ENCODE measurements at regions not wholly inside any gene's neighbourhood (a gene's known extent, or its start where the extent isn't known, plus 50 kb on each side); places are given as distances from the start of the nearest gene placed in this dataset.
"Not testable (repeated sequence)": the region's sequence is repeated elsewhere in the genome, so short reads cannot be mapped to it uniquely, and the experiment has no call there.

- no peak overlapping the region for H3K27ac ChIP-seq
- no peak for TF ChIP-seq CTCF (IDR thresholded peaks at IDR 0.05)
- no peak for TF ChIP-seq ZFX (IDR thresholded peaks at IDR 0.05; ENCODE audit: borderline replicate concordance)
Measured at GRCh38 chr4:81789741-81790399, 318.2 kb upstream of the RASGEF1B start.

GRCh38 chr4:81789158-81789557, 317.5 kb upstream of the RASGEF1B start:
- TF ChIP-seq ZFX (IDR thresholded peaks at IDR 0.05; ENCODE audit: borderline replicate concordance) (no peak), CTCF (IDR thresholded peaks at IDR 0.05) (no peak)
- H3K27ac ChIP-seq: no peak overlapping the region

- no peak overlapping the region for H3K27ac ChIP-seq
- no peak for TF ChIP-seq ZFX (IDR thresholded peaks at IDR 0.05; ENCODE audit: borderline replicate concordance)
- no peak for TF ChIP-seq CTCF (IDR thresholded peaks at IDR 0.05)
Measured at GRCh38 chr4:81786766-81787165, 315.1 kb upstream of the RASGEF1B start.

GRCh38 chr4:81786063-81786763, 314.5 kb upstream of the RASGEF1B start:
- TF ChIP-seq ZFX (IDR thresholded peaks at IDR 0.05; ENCODE audit: borderline replicate concordance): no peak
- TF ChIP-seq CTCF (IDR thresholded peaks at IDR 0.05): no peak
- H3K27ac ChIP-seq: no peak overlapping the region

GRCh38 chr4:81785338-81785737, 313.6 kb upstream of the RASGEF1B start:
- H3K27ac ChIP-seq: no peak overlapping the region

GRCh38 chr4:81783558-81783957, 311.9 kb upstream of the RASGEF1B start:
- TF ChIP-seq CTCF (IDR thresholded peaks at IDR 0.05) (no peak), ZFX (IDR thresholded peaks at IDR 0.05; ENCODE audit: borderline replicate concordance) (no peak)

More at GRCh38 chr4:81785338-81785737, 313.6 kb upstream of the RASGEF1B start:
- TF ChIP-seq CTCF (IDR thresholded peaks at IDR 0.05): no peak
- no peak for TF ChIP-seq ZFX (IDR thresholded peaks at IDR 0.05; ENCODE audit: borderline replicate concordance)

GRCh38 chr4:81781799-81782198, 310.1 kb upstream of the RASGEF1B start:
- TF ChIP-seq ZFX (IDR thresholded peaks at IDR 0.05; ENCODE audit: borderline replicate concordance) (no peak), CTCF (IDR thresholded peaks at IDR 0.05) (no peak)

More at GRCh38 chr4:81783558-81783957, 311.9 kb upstream of the RASGEF1B start:
- no peak overlapping the region for H3K27ac ChIP-seq

GRCh38 chr4:81777718-81778117, 306.0 kb upstream of the RASGEF1B start:
- not testable (repeated sequence) for H3K27ac ChIP-seq

More at GRCh38 chr4:81781799-81782198, 310.1 kb upstream of the RASGEF1B start:
- no peak overlapping the region for H3K27ac ChIP-seq

Measured in 22Rv1 (cell line).